OCI-LY7 (cell line): ENCODE measurements at regions not wholly inside any gene's neighbourhood (a gene's known extent, or its start where the extent isn't known, plus 50 kb on each side); places are given as distances from the start of the nearest gene placed in this dataset.

Experiments used
- BruUV-seq: library from RNA; stranded (reverse); fragments of 400-500 nt; replicated peaks from 2 replicates; lab custom pipeline; 2021; lab: Mats Ljungman, UMichigan
- CTCF ChIA-PET: fragments of 300-600 bp; sonication (Branson Sonifier 250); formaldehyde crosslinking; loops from one replicate; lab custom pipeline; 2022; ENCODE audit warnings: antibody characterized with exemption; ENCODE audit not compliant: unreplicated experiment; lab: Charles Lee
- POLR2A ChIA-PET: fragments of 300-600 bp; sonication (Branson Sonifier 250); formaldehyde crosslinking; loops from one replicate; lab custom pipeline; 2022; ENCODE audit warnings: antibody characterized with exemption; lab: Charles Lee
- DNase-seq: peaks from one replicate; pipeline ENCODE4 v3.0.0-alpha.2; 2015; ENCODE audit warnings: low spot score
- H2AFZ ChIP-seq: fragments of 200-600 bp; sonication (generic), shearing (Covaris generic); 2 replicates; pipeline ENCODE4 v1.6.1; 2014; ENCODE audit warnings: mild to moderate bottlenecking, antibody characterized with exemption, low read length, moderate library complexity
- H3K27ac ChIP-seq: fragments of 200-600 bp; sonication (generic); 2 replicates; pipeline ENCODE4 v1.5.1; 2014; ENCODE audit warnings: mixed run types, low read depth, mild to moderate bottlenecking, moderate library complexity, low read length, inconsistent platforms; ENCODE audit not compliant: poor library complexity, severe bottlenecking
- H3K36me3 ChIP-seq: fragments of 200-600 bp; sonication (generic); 2 replicates; pipeline ENCODE4 v1.6.1; 2014; ENCODE audit warnings: mild to moderate bottlenecking, antibody characterized with exemption, low read length, moderate library complexity, mixed read lengths; ENCODE audit not compliant: insufficient read depth
- H3K4me1 ChIP-seq: fragments of 200-600 bp; sonication (generic); 2 replicates; pipeline ENCODE4 v1.5.1; 2014; ENCODE audit warnings: mild to moderate bottlenecking, low read length; ENCODE audit not compliant: insufficient read depth, poor library complexity, severe bottlenecking
- H3K4me2 ChIP-seq: fragments of 200-600 bp; sonication (generic); 2 replicates; pipeline ENCODE4 v1.6.1; 2014; ENCODE audit warnings: mild to moderate bottlenecking, low read length
- H3K4me3 ChIP-seq: fragments of 200-600 bp; sonication (generic); 2 replicates; pipeline ENCODE4 v1.5.1; 2014; ENCODE audit warnings: mild to moderate bottlenecking, low read depth, low read length; ENCODE audit not compliant: poor library complexity, severe bottlenecking
- H3K79me2 ChIP-seq: fragments of 200-600 bp; sonication (generic); 2 replicates; pipeline ENCODE4 v1.6.1; 2016; ENCODE audit warnings: low read depth, mild to moderate bottlenecking, low read length, moderate library complexity, mixed read lengths; ENCODE audit not compliant: insufficient read depth
- H3K9me2 ChIP-seq: fragments of 200-600 bp; sonication (generic); 2 replicates; pipeline ENCODE4 v1.6.1; 2016; ENCODE audit warnings: mild to moderate bottlenecking, low read length, mixed read lengths; ENCODE audit not compliant: insufficient read depth
- H3K9me3 ChIP-seq: fragments of 200-600 bp; sonication (generic); 2 replicates; pipeline ENCODE4 v1.6.1; 2014; ENCODE audit warnings: mild to moderate bottlenecking, mixed run types, low read length, mixed read lengths
- H4K20me1 ChIP-seq: fragments of 200-600 bp; sonication (generic); 2 replicates; pipeline ENCODE4 v1.6.1; 2014; ENCODE audit warnings: mild to moderate bottlenecking, antibody characterized with exemption, low read length, moderate library complexity, mixed read lengths; ENCODE audit not compliant: insufficient read depth
- EZH2phosphoT487 ChIP-seq: fragments of 200-600 bp; sonication (generic); IDR thresholded peaks from 2 replicates; pipeline ENCODE4 v1.6.1; 2018; ENCODE audit warnings: low read depth, borderline replicate concordance, mild to moderate bottlenecking, mixed run types, antibody characterized with exemption, low read length, moderate library complexity, mixed read lengths
- intact Hi-C: fragments of 100-400 bp; cut with micrococcal nuclease; formaldehyde crosslinking; loops from one replicate; pipeline ENCODE4 v1.10.0; 2022; ENCODE audit not compliant: unreplicated experiment
- TF ChIP-seq, protein P1 (sequence below): fragments of 200-600 bp; sonication (generic); conservative IDR thresholded peaks from 2 replicates; pipeline ENCODE4 v1.5.1; 2014; ENCODE audit warnings: mild to moderate bottlenecking, antibody characterized with exemption, low read length, moderate library complexity, mixed read lengths

DNA sequence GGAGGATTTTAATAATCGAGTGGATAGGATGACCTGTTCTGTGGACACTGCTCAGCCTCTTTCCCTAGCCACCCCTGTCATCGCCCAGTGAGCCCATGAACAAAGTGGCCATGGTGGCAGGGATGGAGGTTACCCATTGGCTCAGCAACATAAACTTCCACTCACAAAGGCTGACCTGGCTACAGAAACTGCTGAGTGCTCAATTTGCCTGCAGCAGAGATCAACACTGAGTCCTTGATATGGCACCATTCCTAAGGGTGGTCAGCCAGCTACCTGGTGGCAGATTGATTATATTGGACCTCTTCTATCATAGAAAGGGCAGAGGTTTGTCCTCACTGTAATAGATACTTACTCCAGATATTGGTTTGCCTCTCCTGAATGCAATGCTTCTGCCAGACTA, 465.4 kb upstream of the FBXO33 start:
- H2AFZ ChIP-seq = no peak overlapping the region
- intact Hi-C loops = no loop called here
- no peaks in the 10 kb centered on the region for H3K79me2 ChIP-seq

DNA sequence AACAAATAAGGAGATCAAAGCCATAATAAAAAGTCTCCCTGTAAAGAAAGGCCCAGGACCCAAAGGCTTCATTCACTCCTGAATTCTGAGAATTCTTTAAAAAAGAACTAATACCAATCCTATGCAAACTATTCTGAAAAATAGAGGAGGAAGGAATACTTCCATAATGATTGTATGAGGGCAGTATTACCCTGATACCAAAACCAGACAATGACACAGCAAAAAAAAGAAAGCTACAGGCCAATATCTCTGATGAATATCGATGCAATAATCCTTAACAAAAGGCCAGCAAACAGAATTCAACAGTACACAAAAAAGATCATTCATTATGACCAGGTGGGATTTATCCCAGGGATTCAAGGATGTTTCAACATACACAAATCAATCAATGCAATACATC, 457.8 kb upstream of the FBXO33 start:
- Histone ChIP-seq H3K9me2 (no peaks in the 10 kb centered on the region), H3K4me2 (no peak overlapping the region), H3K79me2 (no peaks in the 10 kb centered on the region), H3K9me3 (peaks cover 7% of the 10 kb centered on the region; the same call in 1 of the 2 replicates), H2AFZ (no peak overlapping the region), H3K4me1 (no peaks in the 10 kb centered on the region), H3K4me3 (no peak overlapping the region), H3K27ac (no peak overlapping the region), H3K36me3 (no peaks in the 10 kb centered on the region), H4K20me1 (no peaks in the 10 kb centered on the region)
- intact Hi-C loops = no loop called here
- CTCF ChIA-PET = no interaction called here
- DNase-seq = no peak
- BruUV-seq = no TSS peak
- POLR2A ChIA-PET = no interaction called here
- no peak for TF ChIP-seq EZH2phosphoT487

More for the DNA sequence above, 465.4 kb upstream of the FBXO33 start:
- no peaks in the 10 kb centered on the region for H3K4me1 ChIP-seq
- ChIA-PET POLR2A (no interaction called here), CTCF (no interaction called here)
- no peaks in the 10 kb centered on the region for H3K9me2 ChIP-seq
- BruUV-seq = no TSS peak
- no peaks in the 10 kb centered on the region for H4K20me1 ChIP-seq
- H3K4me2 ChIP-seq = no peak overlapping the region
- H3K9me3 ChIP-seq = no peaks in the 10 kb centered on the region
- TF ChIP-seq EZH2phosphoT487 = no peak
- TF ChIP-seq, protein P1, sequence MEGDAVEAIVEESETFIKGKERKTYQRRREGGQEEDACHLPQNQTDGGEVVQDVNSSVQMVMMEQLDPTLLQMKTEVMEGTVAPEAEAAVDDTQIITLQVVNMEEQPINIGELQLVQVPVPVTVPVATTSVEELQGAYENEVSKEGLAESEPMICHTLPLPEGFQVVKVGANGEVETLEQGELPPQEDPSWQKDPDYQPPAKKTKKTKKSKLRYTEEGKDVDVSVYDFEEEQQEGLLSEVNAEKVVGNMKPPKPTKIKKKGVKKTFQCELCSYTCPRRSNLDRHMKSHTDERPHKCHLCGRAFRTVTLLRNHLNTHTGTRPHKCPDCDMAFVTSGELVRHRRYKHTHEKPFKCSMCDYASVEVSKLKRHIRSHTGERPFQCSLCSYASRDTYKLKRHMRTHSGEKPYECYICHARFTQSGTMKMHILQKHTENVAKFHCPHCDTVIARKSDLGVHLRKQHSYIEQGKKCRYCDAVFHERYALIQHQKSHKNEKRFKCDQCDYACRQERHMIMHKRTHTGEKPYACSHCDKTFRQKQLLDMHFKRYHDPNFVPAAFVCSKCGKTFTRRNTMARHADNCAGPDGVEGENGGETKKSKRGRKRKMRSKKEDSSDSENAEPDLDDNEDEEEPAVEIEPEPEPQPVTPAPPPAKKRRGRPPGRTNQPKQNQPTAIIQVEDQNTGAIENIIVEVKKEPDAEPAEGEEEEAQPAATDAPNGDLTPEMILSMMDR = no peak
- no peak overlapping the region for H3K4me3 ChIP-seq
- no peak for DNase-seq
- H3K36me3 ChIP-seq = no peaks in the 10 kb centered on the region
- H3K27ac ChIP-seq = no peak overlapping the region

DNA sequence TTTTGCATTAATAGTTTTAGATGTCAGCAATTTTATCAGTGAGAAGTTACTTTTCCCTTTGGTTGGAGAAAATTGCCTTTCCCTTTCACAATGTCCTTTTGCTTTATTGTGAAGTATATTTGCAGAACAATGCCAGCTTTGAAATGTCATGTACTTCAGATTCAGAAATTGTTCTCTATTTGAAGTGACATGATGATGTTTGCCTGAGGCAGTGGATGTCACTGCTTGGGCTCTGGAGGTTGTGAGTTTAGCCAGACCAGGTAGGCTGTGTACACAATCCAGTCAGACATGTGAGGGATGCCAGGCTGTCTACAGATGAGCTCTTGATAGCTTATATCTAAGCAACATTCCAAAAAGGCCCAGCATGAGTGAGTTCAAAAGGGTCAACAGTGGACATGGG, 451.9 kb upstream of the FBXO33 start:
- no TSS peak for BruUV-seq
- CTCF ChIA-PET = no interaction called here

More for the DNA sequence above, 451.9 kb upstream of the FBXO33 start:
- Histone ChIP-seq H3K9me2 (no peaks in the 10 kb centered on the region), H3K27ac (no peak overlapping the region), H3K9me3 (no peaks in the 10 kb centered on the region), H3K4me1 (no peaks in the 10 kb centered on the region), H4K20me1 (no peaks in the 10 kb centered on the region), H3K79me2 (no peaks in the 10 kb centered on the region), H3K36me3 (no peaks in the 10 kb centered on the region), H2AFZ (no peak overlapping the region), H3K4me2 (no peak overlapping the region), H3K4me3 (no peak overlapping the region)
- no peak for DNase-seq
- POLR2A ChIA-PET = no interaction called here
- intact Hi-C loops = no loop called here
- TF ChIP-seq, protein P1 = no peak
- no peak for TF ChIP-seq EZH2phosphoT487
